BJ (cell line): ENCODE measurements at regions not wholly inside any gene's neighbourhood (a gene's known extent, or its start where the extent isn't known, plus 50 kb on each side); places are given as distances from the start of the nearest gene placed in this dataset.

Experiments used
- CTCF ChIA-PET: fragments of 350-600 bp; formaldehyde crosslinking; extraction: SDS; loops from one replicate; lab custom pipeline; 2021; ENCODE audit warnings: antibody characterized with exemption, inconsistent platforms; lab: Yijun Ruan, JAX
- POLR2A ChIA-PET: fragments of 300-600 bp; sonication (Branson Sonifier 250); formaldehyde crosslinking; extraction: SDS; loops from one replicate; lab custom pipeline; 2021; ENCODE audit warnings: antibody characterized with exemption; lab: Charles Lee
- DNase-seq: peaks from one replicate; pipeline ENCODE4 v3.0.0-alpha.2; 2011; ENCODE audit warnings: low read depth
- H3K27me3 ChIP-seq: 2 replicates; pipeline ENCODE4 v1.6.0; 2011; ENCODE audit warnings: low read length; ENCODE audit not compliant: control insufficient read depth, insufficient read depth
- H3K36me3 ChIP-seq: 2 replicates; pipeline ENCODE4 v1.5.1; 2011; ENCODE audit warnings: low read length; ENCODE audit not compliant: control insufficient read depth, insufficient read depth
- H3K4me3 ChIP-seq: 2 replicates; pipeline ENCODE4 v1.5.1; 2011; ENCODE audit warnings: low read depth, mild to moderate bottlenecking, control low read depth, low read length
- CTCF ChIP-seq: IDR thresholded peaks from 2 replicates; pipeline ENCODE4 v1.5.1; 2011; ENCODE audit warnings: low read depth, mild to moderate bottlenecking, control low read depth, inconsistent platforms, low read length, moderate library complexity; ENCODE audit not compliant: insufficient read depth

DNA sequence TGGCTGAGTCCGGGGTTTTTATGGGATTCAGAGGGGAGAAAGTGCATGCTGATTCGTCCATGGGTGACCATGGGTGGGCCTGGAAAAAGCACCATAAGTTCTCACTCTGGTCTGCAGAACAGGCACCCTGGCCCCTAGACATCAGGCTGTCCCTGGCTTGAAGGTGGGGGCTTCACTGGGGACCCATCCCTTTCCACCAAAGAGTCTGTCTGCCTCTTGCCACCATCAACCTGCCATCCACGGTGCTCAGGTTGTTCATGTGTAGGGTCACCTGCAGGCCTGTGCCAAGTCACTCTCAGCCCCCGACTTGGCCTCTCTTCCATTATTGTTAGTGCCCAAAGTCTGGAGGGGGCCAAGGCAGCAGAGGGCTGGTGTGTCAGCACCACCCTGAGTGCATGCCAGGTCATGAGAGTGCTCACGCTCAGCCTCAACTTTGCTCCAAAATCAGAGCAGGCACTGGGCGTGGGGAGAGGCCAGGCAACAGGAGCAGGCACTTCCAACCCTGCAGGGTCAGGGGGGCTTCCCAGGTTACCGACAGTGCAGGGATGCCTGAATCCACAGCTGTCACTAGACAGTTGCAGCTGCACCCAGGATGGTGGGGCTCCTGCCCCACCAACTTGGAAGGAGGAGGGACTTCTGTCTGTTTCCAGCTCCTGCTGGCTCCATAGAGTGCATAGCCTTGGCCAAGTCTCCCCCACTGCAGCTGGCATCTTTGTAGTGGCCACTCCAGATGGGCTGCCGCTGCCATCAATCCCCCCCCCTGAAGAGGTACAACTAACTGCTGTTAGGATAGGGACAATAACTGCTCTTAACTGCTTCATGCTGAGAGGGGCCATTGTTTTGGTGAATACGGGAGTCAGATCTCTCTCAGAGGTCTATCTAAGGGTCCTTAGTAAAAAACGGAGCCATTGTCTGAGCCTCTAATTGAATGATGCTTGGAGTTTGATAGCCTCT, 209.3 kb downstream of the AKAIN1 start:
- Histone ChIP-seq H3K4me3 (no peak overlapping the region), H3K36me3 (no peaks in the 10 kb centered on the region), H3K27me3 (no peaks in the 10 kb centered on the region)
- CTCF ChIA-PET, result no interaction called here
- TF ChIP-seq CTCF, result no peak
- POLR2A ChIA-PET, result no interaction called here
- no peak for DNase-seq

DNA sequence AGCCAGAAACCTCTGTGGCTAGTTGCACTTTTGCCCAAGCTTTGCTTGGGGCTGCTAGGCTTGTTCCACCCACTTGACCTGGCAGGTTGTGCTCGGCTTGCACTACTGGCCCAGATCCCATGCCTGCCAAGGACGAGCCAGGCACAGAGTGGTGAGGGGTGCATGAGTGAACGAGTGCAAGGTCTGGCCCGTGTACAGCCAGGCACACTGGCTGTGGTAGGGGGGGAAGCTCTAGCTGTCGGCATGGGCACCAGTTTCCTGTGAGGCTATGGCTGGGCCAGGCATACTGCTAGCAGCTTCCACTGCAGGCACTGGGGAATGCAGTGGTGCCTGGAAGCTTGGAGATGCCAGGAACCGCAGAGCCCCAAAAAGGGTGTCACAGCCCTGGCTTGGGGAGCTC, 210.4 kb downstream of the AKAIN1 start:
- ChIA-PET POLR2A (no interaction called here), CTCF (no interaction called here)
- H3K36me3 ChIP-seq, result no peaks in the 10 kb centered on the region
- DNase-seq, result no peak
- H3K27me3 ChIP-seq, result no peaks in the 10 kb centered on the region
- no peak overlapping the region for H3K4me3 ChIP-seq
- TF ChIP-seq CTCF, result no peak

DNA sequence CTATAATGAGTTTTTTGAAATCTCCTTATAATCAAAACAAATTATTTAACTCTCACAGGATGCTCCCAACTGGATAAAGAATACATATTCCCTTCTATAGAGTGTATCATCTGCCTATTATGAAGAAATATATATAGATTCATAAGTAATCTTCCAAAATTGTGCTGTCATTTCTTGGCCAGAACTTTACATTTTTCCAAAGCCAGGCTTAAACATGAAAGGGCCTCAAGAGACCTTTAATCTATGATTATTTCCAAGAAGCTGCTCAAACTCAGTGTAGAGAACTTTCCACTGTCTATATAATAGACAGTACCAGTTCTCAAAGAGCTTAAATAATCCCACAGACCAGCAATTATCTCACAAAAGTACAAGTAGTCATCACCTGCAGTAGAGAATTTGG, 211.0 kb downstream of the AKAIN1 start:
- Histone ChIP-seq H3K36me3 (no peaks in the 10 kb centered on the region), H3K4me3 (no peak overlapping the region), H3K27me3 (no peaks in the 10 kb centered on the region)
- POLR2A ChIA-PET, result no interaction called here
- TF ChIP-seq CTCF, result no peak
- no peak for DNase-seq
- CTCF ChIA-PET, result no interaction called here

DNA sequence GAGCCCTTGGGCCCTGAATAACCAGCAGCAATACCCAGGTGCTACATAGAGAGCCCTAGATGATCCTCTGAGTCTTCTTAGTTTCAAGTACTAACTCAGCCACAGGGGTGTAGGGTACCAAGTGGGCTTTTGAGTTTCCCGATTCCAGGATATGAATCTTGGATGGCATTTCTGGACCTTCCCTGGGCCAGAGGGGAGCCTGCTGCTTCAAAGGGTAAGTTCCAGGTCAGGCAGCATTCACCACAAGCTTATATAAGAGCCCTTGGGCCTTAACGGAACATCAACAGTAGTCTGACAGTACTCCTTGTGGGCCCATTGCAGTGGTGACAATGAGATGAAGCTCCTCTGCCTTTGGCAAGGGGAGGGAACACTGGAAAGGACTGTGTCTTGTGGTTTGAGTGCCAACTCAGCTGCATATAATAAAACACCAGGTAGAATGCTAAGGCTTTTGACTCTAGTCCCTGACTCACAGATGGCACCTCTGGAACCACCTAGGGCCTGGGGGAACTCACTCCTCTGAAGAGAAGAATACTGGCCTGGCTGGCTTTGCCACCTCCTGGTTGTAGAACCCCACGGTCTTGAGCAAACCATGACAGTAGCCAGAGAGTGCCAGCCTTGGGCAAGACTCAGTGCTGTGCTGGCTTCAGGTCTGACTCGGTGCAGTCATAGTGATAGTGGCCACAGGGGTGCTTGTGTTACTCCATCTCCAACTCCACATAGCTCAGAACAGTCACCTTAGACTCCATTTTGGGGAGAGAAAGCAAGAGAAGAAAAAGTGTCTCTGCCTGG, 235.7 kb downstream of the AKAIN1 start:
- DNase-seq, result no peak

More for the DNA sequence above, 235.7 kb downstream of the AKAIN1 start:
- TF ChIP-seq CTCF, result no peak
- H3K27me3 ChIP-seq, result no peaks in the 10 kb centered on the region
- CTCF ChIA-PET, result no interaction called here
- H3K36me3 ChIP-seq, result no peaks in the 10 kb centered on the region
- no peak overlapping the region for H3K4me3 ChIP-seq
- POLR2A ChIA-PET, result no interaction called here
